NK-92 treated with Interleukin-12 subunit alpha and Interleukin-12 subunit beta, amount 100 ng/mL, for 24 hours (cell line): ENCODE measurements at regions not wholly inside any gene's neighbourhood (a gene's known extent, or its start where the extent isn't known, plus 50 kb on each side); places are given as distances from the start of the nearest gene placed in this dataset.
A peak's percentile ranks its signal among the peaks of the same experiment; 100 is the strongest.

ENCODE experiments used
- DNase-seq: peaks from one replicate; lab custom pipeline; 2025; lab: John Stamatoyannopoulos, UW

DNA sequence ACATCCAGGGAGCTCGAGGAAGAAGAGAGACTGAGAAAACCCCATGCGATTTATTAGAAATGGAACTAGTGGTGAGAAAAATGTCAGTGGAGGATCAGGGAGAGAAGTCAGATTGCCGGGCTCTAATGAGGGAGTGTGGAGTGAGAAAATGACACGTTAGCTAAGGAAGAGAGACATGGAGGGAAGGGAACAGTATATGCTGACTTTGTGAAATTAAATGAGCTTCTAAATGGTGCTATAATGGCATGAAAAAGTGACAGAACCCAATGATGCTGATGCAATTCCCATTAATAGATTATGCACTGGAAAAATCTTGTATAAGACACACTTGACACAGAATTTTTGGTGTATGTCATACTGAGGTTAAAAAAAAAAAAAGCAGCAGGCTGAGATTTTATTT is 112.6 kb downstream of the HSPH1 start:
- no peak for DNase-seq

- no peak for DNase-seq
Measured at GRCh38 chr13:31048521-31048920, 113.2 kb downstream of the HSPH1 start.

- DNase-seq: no peak
Measured at GRCh38 chr13:31046711-31047279, 114.3 kb downstream of the TEX26 start.

DNA sequence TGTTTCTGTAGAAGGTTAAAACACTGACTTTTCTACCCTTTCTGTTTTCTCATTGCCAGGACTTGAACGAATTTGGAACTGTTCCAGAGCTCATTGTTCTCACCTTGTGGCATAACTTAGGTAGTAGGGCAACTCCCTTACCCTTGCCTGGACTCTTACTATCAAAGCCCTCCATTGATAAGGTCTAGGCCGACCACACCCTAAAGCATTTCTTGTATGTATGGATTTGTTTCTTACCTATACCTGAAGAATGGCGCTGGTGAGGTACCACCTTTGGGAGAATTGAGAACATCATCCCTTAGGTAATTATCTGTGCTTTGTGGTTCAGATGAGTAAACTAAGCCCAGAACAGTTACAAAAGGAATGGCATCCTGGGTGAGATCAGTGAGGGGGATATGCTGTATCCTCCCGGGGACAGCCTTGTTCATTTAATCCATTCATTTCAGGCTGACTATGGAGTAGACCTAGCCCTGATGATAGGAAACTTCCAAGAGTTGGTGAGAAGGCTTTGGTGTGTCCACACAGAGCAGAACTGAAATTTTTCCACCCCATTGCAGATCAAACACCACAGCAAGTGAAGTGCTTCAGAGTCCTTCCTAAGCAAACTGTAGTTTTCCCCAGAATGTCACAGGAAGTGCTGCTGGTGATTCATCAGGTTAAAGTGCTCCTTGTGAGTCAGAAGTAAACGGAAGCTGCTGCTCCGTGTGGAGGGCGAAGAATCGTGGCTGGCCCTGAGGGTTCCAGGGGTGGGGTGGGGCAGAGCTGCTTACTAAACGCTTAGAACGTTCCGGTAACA is 113.0 kb downstream of the TEX26 start:
- no peak for DNase-seq

- DNase-seq: peak; percentile 61
Measured at GRCh38 chr13:31044364-31045285, 112.2 kb downstream of the TEX26 start.

- DNase-seq: no peak
Measured at GRCh38 chr13:31043957-31044356, 111.5 kb downstream of the TEX26 start.

- no peak for DNase-seq
Measured at GRCh38 chr13:31042481-31043165, 110.2 kb downstream of the TEX26 start.

GRCh38 chr13:31042049-31042448 is 109.6 kb downstream of the TEX26 start:
- no peak for DNase-seq

- DNase-seq: peak; percentile 17
Measured at GRCh38 chr13:31038834-31039552, 106.5 kb downstream of the TEX26 start.

DNA sequence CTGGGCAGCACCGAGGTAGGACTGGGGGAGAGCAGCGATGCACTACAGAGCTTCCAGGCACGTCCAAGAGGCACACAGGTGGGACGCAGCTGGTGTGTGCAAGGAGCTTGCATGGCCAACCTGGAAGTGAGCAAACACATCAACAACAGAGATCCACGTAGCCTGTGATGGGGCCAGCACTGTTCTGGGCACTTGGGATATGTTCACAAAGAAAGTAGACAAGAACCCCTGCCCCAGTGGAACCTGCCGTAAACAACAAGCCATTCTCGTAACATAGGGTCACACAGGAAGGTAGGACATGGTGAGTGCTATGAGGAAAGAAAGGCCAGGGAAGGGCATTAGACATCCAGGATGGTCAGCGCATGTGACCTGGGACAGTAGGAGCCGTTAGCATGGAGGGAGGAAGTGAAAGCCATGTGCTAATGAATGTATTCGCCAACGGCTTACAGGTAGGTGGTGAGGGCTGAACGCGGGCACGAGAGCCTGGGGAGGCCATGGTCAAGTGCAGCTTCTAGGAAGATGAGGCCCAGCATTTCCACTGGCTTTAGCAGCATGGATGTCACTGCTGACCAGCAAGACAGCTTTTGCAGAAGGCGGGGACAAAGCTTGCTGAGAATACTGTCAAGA is 105.5 kb downstream of the TEX26 start:
- no peak for DNase-seq

DNA sequence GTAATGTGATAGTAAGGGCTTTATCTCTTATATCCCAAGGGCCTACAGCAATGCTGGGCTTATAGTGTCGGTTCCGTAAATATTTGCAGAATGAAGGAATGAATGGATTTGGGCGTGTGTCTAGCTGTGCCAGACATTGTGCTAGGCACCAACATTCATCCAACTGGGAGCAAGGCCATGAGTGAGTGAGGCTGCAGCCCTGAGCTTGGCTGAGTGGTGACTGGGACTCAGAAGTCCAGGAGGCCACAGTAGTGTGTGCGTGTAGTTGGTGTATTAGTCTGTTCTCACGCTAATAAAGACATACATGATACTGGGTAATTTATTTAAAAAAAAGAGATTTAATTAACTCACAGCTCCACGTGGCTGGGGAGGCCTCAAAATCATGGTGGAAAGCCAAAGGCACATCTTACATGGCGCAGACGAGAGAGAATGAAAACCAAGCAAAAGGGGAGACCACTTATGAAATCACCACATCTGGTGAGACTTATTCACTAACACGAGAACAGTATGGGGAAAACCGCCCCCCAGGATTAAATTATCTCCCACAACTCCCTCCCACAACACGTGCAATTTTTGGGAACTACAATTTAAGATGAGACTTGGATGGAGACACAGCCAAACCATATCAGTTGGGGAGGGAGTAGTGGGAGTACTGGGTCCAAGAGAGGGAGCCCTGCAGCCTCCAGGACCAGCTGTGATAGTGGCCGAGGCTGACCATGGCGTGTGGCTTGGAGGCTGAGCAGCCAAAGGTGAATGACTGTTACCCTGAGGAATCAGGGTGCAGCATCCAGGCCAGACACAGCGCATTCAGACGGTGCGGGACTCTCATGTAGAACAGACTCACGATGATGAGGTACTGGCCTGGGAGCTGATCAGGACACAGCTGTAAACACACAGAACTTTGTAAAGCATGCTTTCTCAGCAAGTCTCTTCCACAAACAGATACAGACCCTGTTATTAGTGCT is 104.6 kb downstream of the TEX26 start:
- DNase-seq: no peak

- DNase-seq: no peak
Measured at GRCh38 chr13:31035185-31035965, 102.9 kb downstream of the TEX26 start.

- no peak for DNase-seq
Measured at GRCh38 chr13:31032528-31033113, 100.2 kb downstream of the TEX26 start.

DNA sequence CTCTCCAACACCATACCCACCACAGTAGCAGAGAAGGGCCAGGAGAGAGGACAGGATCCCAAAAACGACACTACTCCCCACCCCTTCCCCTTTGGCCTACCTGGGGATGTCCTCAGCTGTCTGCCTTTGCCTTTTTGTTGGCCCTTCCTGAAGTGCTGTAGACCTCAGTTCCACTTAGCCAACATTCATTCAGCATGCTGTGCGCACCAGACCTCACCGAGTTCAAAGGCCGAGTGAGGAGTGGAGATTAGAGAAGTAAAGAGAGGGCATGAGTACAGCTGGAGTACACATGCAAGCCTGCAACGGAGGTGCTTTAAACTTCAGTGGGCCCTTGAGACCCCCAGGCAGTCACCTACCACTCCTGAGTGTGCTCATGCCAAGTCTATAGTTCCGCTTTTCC is 99.0 kb downstream of the TEX26 start:
- DNase-seq: no peak

GRCh38 chr13:31029102-31029501 is 96.6 kb downstream of the TEX26 start:
- DNase-seq: no peak

DNA sequence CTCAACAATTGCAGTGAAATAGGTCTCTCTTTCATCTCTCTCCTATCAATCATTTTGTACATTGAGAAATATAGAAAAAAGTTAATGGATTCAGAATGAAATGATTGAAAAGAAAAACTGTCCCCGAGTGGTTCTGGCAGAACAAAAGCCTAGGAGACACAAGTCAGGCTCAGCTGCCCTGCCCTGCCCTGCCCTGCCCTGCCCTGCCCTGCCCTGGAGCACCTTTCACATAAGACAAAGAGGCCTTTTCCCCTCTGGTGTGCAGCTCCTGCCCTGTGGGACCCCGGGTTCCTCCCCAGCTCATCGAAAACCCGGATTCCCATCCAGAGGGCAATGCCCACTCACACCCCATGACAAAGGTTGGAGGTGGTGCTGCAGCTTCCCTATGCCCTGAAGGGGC is 94.7 kb downstream of the TEX26 start:
- no peak for DNase-seq
